GM19324 (cell line): ENCODE measurements at regions not wholly inside any gene's neighbourhood (a gene's known extent, or its start where the extent isn't known, plus 50 kb on each side); places are given as distances from the start of the nearest gene placed in this dataset.

Experiments used
- ATAC-seq: cut with Tn5 transposase; IDR thresholded peaks from one replicate; pipeline ENCODE4 v1.9.1; 2021; ENCODE audit warnings: mild to moderate bottlenecking, moderate library complexity; ENCODE audit not compliant: unreplicated experiment, low FRiP score

- ATAC-seq, result no peak
These were observed 154.9 kb upstream of the PAPPA start for GRCh38 chr9:115998666-115999065.

GRCh38 chr9:115999498-115999897, 154.1 kb upstream of the PAPPA start:
- ATAC-seq, result no peak

GRCh38 chr9:116000748-116001329, 152.8 kb upstream of the PAPPA start:
- no peak for ATAC-seq

- no peak for ATAC-seq
These were observed 151.4 kb upstream of the PAPPA start for GRCh38 chr9:116002181-116002580.

GRCh38 chr9:116002624-116003023, 151.0 kb upstream of the PAPPA start:
- ATAC-seq, result no peak

- ATAC-seq, result no peak
These were observed 150.2 kb upstream of the PAPPA start for GRCh38 chr9:116003397-116003796.

GRCh38 chr9:116005205-116005604, 148.4 kb upstream of the PAPPA start:
- ATAC-seq, result no peak

GRCh38 chr9:116007824-116008223, 145.8 kb upstream of the PAPPA start:
- no peak for ATAC-seq

GRCh38 chr9:116008278-116008677, 145.3 kb upstream of the PAPPA start:
- ATAC-seq, result no peak

- no peak for ATAC-seq
These were observed 144.2 kb upstream of the PAPPA start for GRCh38 chr9:116009420-116009819.

GRCh38 chr9:116015855-116016254, 137.7 kb upstream of the PAPPA start:
- ATAC-seq, result no peak

GRCh38 chr9:116020146-116020545, 133.4 kb upstream of the PAPPA start:
- ATAC-seq, result no peak

- no peak for ATAC-seq
These were observed 132.8 kb upstream of the PAPPA start for GRCh38 chr9:116020801-116021200.

GRCh38 chr9:116027096-116027495, 126.5 kb upstream of the PAPPA start:
- ATAC-seq, result no peak

- ATAC-seq, result no peak
These were observed 126.1 kb upstream of the PAPPA start for GRCh38 chr9:116027511-116027910.

GRCh38 chr9:116027951-116028350, 125.6 kb upstream of the PAPPA start:
- no peak for ATAC-seq

GRCh38 chr9:116030517-116030916, 123.1 kb upstream of the PAPPA start:
- ATAC-seq, result no peak

- ATAC-seq, result no peak
These were observed 120.7 kb upstream of the PAPPA start for GRCh38 chr9:116032683-116033440.

- no peak for ATAC-seq
These were observed 114.3 kb upstream of the PAPPA start for GRCh38 chr9:116039312-116039711.

- no peak for ATAC-seq
These were observed 113.7 kb upstream of the PAPPA start for GRCh38 chr9:116039893-116040292.

GRCh38 chr9:116042321-116042720, 111.3 kb upstream of the PAPPA start:
- no peak for ATAC-seq

- ATAC-seq, result no peak
These were observed 108.5 kb upstream of the PAPPA start for GRCh38 chr9:116045083-116045482.
